ENCODE measurements at regions not wholly inside any gene's neighbourhood (a gene's known extent, or its start where the extent isn't known, plus 50 kb on each side); places are given as distances from the start of the nearest gene placed in this dataset.
"Not testable (repeated sequence)": the region's sequence is repeated elsewhere in the genome, so short reads cannot be mapped to it uniquely, and the experiment has no call there.

GRCh38 chr1:221971035-221971434 is 229.1 kb upstream of the DUSP10 start:
- TF ChIP-seq, protein P1, sequence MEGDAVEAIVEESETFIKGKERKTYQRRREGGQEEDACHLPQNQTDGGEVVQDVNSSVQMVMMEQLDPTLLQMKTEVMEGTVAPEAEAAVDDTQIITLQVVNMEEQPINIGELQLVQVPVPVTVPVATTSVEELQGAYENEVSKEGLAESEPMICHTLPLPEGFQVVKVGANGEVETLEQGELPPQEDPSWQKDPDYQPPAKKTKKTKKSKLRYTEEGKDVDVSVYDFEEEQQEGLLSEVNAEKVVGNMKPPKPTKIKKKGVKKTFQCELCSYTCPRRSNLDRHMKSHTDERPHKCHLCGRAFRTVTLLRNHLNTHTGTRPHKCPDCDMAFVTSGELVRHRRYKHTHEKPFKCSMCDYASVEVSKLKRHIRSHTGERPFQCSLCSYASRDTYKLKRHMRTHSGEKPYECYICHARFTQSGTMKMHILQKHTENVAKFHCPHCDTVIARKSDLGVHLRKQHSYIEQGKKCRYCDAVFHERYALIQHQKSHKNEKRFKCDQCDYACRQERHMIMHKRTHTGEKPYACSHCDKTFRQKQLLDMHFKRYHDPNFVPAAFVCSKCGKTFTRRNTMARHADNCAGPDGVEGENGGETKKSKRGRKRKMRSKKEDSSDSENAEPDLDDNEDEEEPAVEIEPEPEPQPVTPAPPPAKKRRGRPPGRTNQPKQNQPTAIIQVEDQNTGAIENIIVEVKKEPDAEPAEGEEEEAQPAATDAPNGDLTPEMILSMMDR (conservative IDR thresholded peaks at IDR 0.05), result not testable (repeated sequence)
- not testable (repeated sequence) for TF ChIP-seq EZH2 (IDR thresholded peaks at IDR 0.05; ENCODE audit: low read depth)

Measured in PC-9 (cell line).